GM12878 (cell line): ENCODE measurements at regions not wholly inside any gene's neighbourhood (a gene's known extent, or its start where the extent isn't known, plus 50 kb on each side); places are given as distances from the start of the nearest gene placed in this dataset.

Experiments used
- ATAC-seq: fragments of 200-7000 bp; cut with Tn5 transposase; 3 replicates; pipeline ENCODE4 v1.9.1; 2020; ENCODE audit warnings: mild to moderate bottlenecking, moderate library complexity
- BruUV-seq: library from RNA; stranded (reverse); fragments of 400-500 nt; replicated peaks from 2 replicates; lab custom pipeline; 2021; lab: Mats Ljungman, UMichigan
- CTCF ChIA-PET: fragments of 300-600 bp; sonication (Branson Sonifier 250); formaldehyde crosslinking; extraction: SDS; loops from one replicate; lab custom pipeline; 2021; ENCODE audit warnings: inconsistent platforms; lab: Yijun Ruan, JAX
- POLR2A ChIA-PET: fragments of 350-600 bp; formaldehyde crosslinking; extraction: SDS; loops from one replicate; lab custom pipeline; 2021; ENCODE audit warnings: inconsistent platforms; lab: Charles Lee
- RAD21 ChIA-PET: fragments of 300-600 bp; sonication (Branson Sonifier 250); formaldehyde crosslinking; loops from one replicate; lab custom pipeline; 2023; ENCODE audit warnings: antibody characterized with exemption; ENCODE audit not compliant: unreplicated experiment; lab: Charles Lee
- SMC1A ChIA-PET: fragments of 300-600 bp; sonication (Branson Sonifier 250); formaldehyde crosslinking; loops from one replicate; lab custom pipeline; 2023; ENCODE audit not compliant: unreplicated experiment, uncharacterized antibody; lab: Charles Lee
- DNase-seq: peaks from one replicate; pipeline ENCODE4 v3.0.0-alpha.2; 2011; ENCODE audit warnings: low read depth, low spot score
- FAIRE-seq: peaks from 3 replicates; lab custom pipeline; 2011; peaks lifted over from hg19 to GRCh38; lab: Jason Lieb, UNC
- H2AFZ ChIP-seq: 2 replicates; pipeline ENCODE4 v1.6.0; 2011; ENCODE audit warnings: low read depth, low read length, control low read depth; ENCODE audit not compliant: control insufficient read depth
- H3K27ac ChIP-seq: 2 replicates; pipeline ENCODE4 v1.5.1; 2011; ENCODE audit warnings: control low read depth; ENCODE audit not compliant: control insufficient read depth, insufficient read depth
- H3K27me3 ChIP-seq, 2 experiments: replicated peaks in 1 of 2; 2 replicates each; pipeline versions ENCODE4 v1.6.0 to v1.6.1; 2011; ENCODE audit warnings: low read length in 1 of 2; ENCODE audit not compliant: control insufficient read depth in 2 of 2, insufficient read depth in 2 of 2
- H3K36me3 ChIP-seq, 2 experiments: 2 replicates each; pipeline ENCODE4 v1.5.1; 2011; ENCODE audit warnings: low read length in 1 of 2; ENCODE audit not compliant: control insufficient read depth in 2 of 2, insufficient read depth in 2 of 2
- H3K4me1 ChIP-seq: 2 replicates; pipeline ENCODE4 v1.6.1; 2011; ENCODE audit warnings: mild to moderate bottlenecking, low read length, moderate library complexity, mixed read lengths; ENCODE audit not compliant: control insufficient read depth, insufficient read depth
- H3K4me2 ChIP-seq: 2 replicates; pipeline ENCODE4 v1.6.0; 2011; ENCODE audit warnings: control low read depth; ENCODE audit not compliant: control insufficient read depth, insufficient read depth
- H3K4me3 ChIP-seq: fragments of 200-600 bp; sonication (generic); 2 replicates; pipeline ENCODE4 v1.5.1; 2016
- H3K79me2 ChIP-seq: 2 replicates; pipeline ENCODE4 v1.6.0; 2011; ENCODE audit warnings: low read length; ENCODE audit not compliant: control insufficient read depth, insufficient read depth
- H3K9ac ChIP-seq: 2 replicates; pipeline ENCODE4 v1.8.0; 2011; ENCODE audit warnings: low read length, control low read depth, mixed read lengths; ENCODE audit not compliant: control insufficient read depth, insufficient read depth
- H3K9me3 ChIP-seq: replicated peaks from 3 replicates; pipeline ENCODE4 v1.5.1; 2011; ENCODE audit warnings: mild to moderate bottlenecking, low read length; ENCODE audit not compliant: control insufficient read depth, insufficient read depth
- H4K20me1 ChIP-seq: 2 replicates; pipeline ENCODE4 v1.6.0; 2011; ENCODE audit not compliant: control insufficient read depth, insufficient read depth
- BACH1 ChIP-seq: fragments of 450-650 bp; IDR thresholded peaks from 2 replicates; pipeline ENCODE4 v1.6.1; 2017; ENCODE audit warnings: mild to moderate bottlenecking, borderline replicate concordance
- IKZF1 ChIP-seq: fragments of 450-650 bp; conservative IDR thresholded peaks from 2 replicates; pipeline ENCODE4 v1.6.1; 2017; ENCODE audit warnings: antibody characterized with exemption, mild to moderate bottlenecking
- IRF3 ChIP-seq: fragments of 450-650 bp; IDR thresholded peaks from 2 replicates; pipeline ENCODE4 v1.6.1; 2014; ENCODE audit warnings: mild to moderate bottlenecking
- MAX ChIP-seq: IDR thresholded peaks from 2 replicates; pipeline ENCODE4 v1.6.1; 2012; ENCODE audit warnings: low read depth, low read length, improper control_type of control experiment
- MLLT1 ChIP-seq: fragments of 450-650 bp; IDR thresholded peaks from 2 replicates; pipeline ENCODE4 v1.6.1; 2016; ENCODE audit warnings: mild to moderate bottlenecking
- MTA2 ChIP-seq: fragments of 450-650 bp; IDR thresholded peaks from 2 replicates; pipeline ENCODE4 v1.6.1; 2016; ENCODE audit warnings: low read depth, mild to moderate bottlenecking, moderate library complexity
- MXI1 ChIP-seq: fragments of 150-350 bp; IDR thresholded peaks from 2 replicates; pipeline ENCODE4 v1.6.1; 2011; ENCODE audit warnings: low read depth, mild to moderate bottlenecking, inconsistent platforms, low read length, improper control_type of control experiment
- POLR2AphosphoS2 ChIP-seq: IDR thresholded peaks from 2 replicates; pipeline ENCODE4 v1.6.1; 2011; ENCODE audit warnings: low read depth, mild to moderate bottlenecking, low read length, improper control_type of control experiment, moderate library complexity
- SIN3A ChIP-seq: IDR thresholded peaks from 2 replicates; pipeline ENCODE4 v1.6.1; 2012; ENCODE audit warnings: low read depth, low read length, improper control_type of control experiment
- SMAD1 ChIP-seq: fragments of 450-650 bp; IDR thresholded peaks from 2 replicates; pipeline ENCODE4 v1.6.1; 2018; ENCODE audit warnings: mild to moderate bottlenecking, low read depth; ENCODE audit not compliant: partially characterized antibody
- YY1 ChIP-seq: IDR thresholded peaks from 2 replicates; pipeline ENCODE4 v1.6.1; 2011; ENCODE audit warnings: low read depth, mild to moderate bottlenecking, low read length
- ZBTB33 ChIP-seq: fragments of 450-650 bp; IDR thresholded peaks from 2 replicates; pipeline ENCODE4 v1.6.1; 2017; ENCODE audit warnings: mild to moderate bottlenecking
- ZNF687 ChIP-seq: fragments of 450-650 bp; IDR thresholded peaks from 2 replicates; pipeline ENCODE4 v1.6.1; 2017; ENCODE audit warnings: mild to moderate bottlenecking, moderate library complexity
- ZSCAN29 ChIP-seq: fragments of 450-650 bp; IDR thresholded peaks from 2 replicates; pipeline ENCODE4 v1.6.1; 2017; ENCODE audit warnings: mild to moderate bottlenecking, moderate library complexity
- WGBS: methylation state at CpG from one replicate; pipeline ENCODE4 v1.1.6; 2016; ENCODE audit warnings: low lambda C conversion rate; ENCODE audit not compliant: insufficient replicate concordance, insufficient coverage; ENCODE audit errors: missing lambda C conversion rate; 5-methylcytosine and 5-hydroxymethylcytosine counted together
- in situ Hi-C: fragments of 300-500 bp; cut with MboI; formaldehyde crosslinking; loops from 9 replicates; pipeline ENCODE4 v1.14.3; 2018; ENCODE audit warnings: mixed read lengths
- intact Hi-C: fragments of 100-400 bp; cut with micrococcal nuclease; formaldehyde crosslinking; loops from one replicate; pipeline ENCODE4 v1.14.2; 2022; ENCODE audit not compliant: unreplicated experiment
- TF ChIP-seq, protein P1 (sequence below): IDR thresholded peaks from 2 replicates; pipeline ENCODE4 v1.6.1; 2011; ENCODE audit warnings: low read depth, low read length, improper control_type of control experiment, borderline replicate concordance

DNA sequence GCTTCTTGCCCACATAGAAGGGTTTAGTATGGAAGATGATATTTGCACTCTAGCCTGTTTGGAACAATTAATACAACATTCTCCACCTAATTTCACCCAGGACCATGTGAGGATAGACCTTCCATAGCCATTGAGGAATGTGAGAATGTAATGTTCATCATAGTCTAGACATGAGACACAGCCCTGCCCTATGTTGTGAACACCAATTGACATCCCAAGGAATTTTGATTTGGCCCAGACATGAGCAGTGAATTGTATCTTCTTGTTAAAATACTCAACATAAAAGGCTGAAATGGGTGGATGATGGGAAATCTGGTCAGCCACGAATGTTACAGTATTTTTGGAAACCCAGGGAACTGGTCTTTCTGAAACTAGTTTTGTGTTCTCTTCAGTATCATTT is 892.3 kb upstream of the CHORDC1 start:
- Histone ChIP-seq H3K4me2 (no peak overlapping the region), H3K27me3 (no peaks in the 10 kb centered on the region), H2AFZ (no peak overlapping the region), H4K20me1 (no peaks in the 10 kb centered on the region), H3K9me3 (no peaks in the 10 kb centered on the region), H3K36me3 (no peaks in the 10 kb centered on the region), H3K4me1 (no peaks in the 10 kb centered on the region), H3K27ac (no peak overlapping the region), H3K4me3 (no peak overlapping the region), H3K9ac (no peak overlapping the region), H3K79me2 (no peaks in the 10 kb centered on the region)
- ChIA-PET POLR2A (no interaction called here), RAD21 (no interaction called here), SMC1A (interaction anchor here (1.3 kb wide), 1 partner anchor 21 kb away, joined by 3 read pairs; no protein-coding TSS in a partner anchor), CTCF (no interaction called here)
- FAIRE-seq = no peak
- no peak for ATAC-seq
- in situ Hi-C loops (no loop called here), intact Hi-C loops (no loop called here)
- no peak for DNase-seq
- 6% methylated on average over 1 of the region's 1 CpG for WGBS
- no TSS peak for BruUV-seq
- no peak for TF ChIP-seq SIN3A
- no peak for TF ChIP-seq ZBTB33
- no peak for TF ChIP-seq IRF3
- TF ChIP-seq MTA2 = no peak
- TF ChIP-seq, protein P1, sequence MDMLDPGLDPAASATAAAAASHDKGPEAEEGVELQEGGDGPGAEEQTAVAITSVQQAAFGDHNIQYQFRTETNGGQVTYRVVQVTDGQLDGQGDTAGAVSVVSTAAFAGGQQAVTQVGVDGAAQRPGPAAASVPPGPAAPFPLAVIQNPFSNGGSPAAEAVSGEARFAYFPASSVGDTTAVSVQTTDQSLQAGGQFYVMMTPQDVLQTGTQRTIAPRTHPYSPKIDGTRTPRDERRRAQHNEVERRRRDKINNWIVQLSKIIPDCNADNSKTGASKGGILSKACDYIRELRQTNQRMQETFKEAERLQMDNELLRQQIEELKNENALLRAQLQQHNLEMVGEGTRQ = no peak
- no peak for TF ChIP-seq POLR2AphosphoS2
- TF ChIP-seq MAX = no peak
- no peak for TF ChIP-seq ZNF687
- no peak for TF ChIP-seq ZSCAN29
- no peak for TF ChIP-seq BACH1
- TF ChIP-seq MXI1 = no peak
- no peak for TF ChIP-seq SMAD1
- TF ChIP-seq YY1 = no peak
- TF ChIP-seq IKZF1 = no peak
- TF ChIP-seq MLLT1 = no peak
